ENCODE measurements at regions not wholly inside any gene's neighbourhood (a gene's known extent, or its start where the extent isn't known, plus 50 kb on each side); places are given as distances from the start of the nearest gene placed in this dataset.

- H3K9me3 ChIP-seq = peaks cover 18% of the 10 kb centered on the region
- peaks cover 8% of the 10 kb centered on the region for H3K4me1 ChIP-seq
- no peak for TF ChIP-seq Cebpa-rat (IDR thresholded peaks at IDR 0.05)
- no peaks in the 10 kb centered on the region for H3K36me3 ChIP-seq
- no peaks in the 10 kb centered on the region for H3K27me3 ChIP-seq
- H3K9ac ChIP-seq = no peak overlapping the region
- H3K4me2 ChIP-seq = no peak overlapping the region
- no peak overlapping the region for H3K27ac ChIP-seq
- H3K4me3 ChIP-seq = no peak overlapping the region
- H4K20me1 ChIP-seq = no peaks in the 10 kb centered on the region
These were observed 143.3 kb upstream of the GUCY1A1 start for GRCh38 chr4:155523358-155523757.

- Histone ChIP-seq H3K27me3 (no peaks in the 10 kb centered on the region), H3K4me3 (no peak overlapping the region), H3K27ac (no peak overlapping the region), H3K4me1 (peaks cover 8% of the 10 kb centered on the region), H3K9me3 (peaks cover 18% of the 10 kb centered on the region), H3K4me2 (no peak overlapping the region), H3K36me3 (no peaks in the 10 kb centered on the region), H3K9ac (no peak overlapping the region), H4K20me1 (no peaks in the 10 kb centered on the region)
- TF ChIP-seq Cebpa-rat (IDR thresholded peaks at IDR 0.05) = no peak
These were observed 144.4 kb upstream of the GUCY1A1 start for GRCh38 chr4:155522201-155522600.

GRCh38 chr4:155521382-155521781 is 144.6 kb upstream of the MAP9 start:
- H3K27me3 ChIP-seq = no peaks in the 10 kb centered on the region

GRCh38 chr4:155515444-155516075 is 138.8 kb upstream of the MAP9 start:
- H3K4me2 ChIP-seq = no peak overlapping the region
- no peak overlapping the region for H3K4me3 ChIP-seq
- H3K36me3 ChIP-seq = no peaks in the 10 kb centered on the region
- H3K27ac ChIP-seq = no peak overlapping the region
- no peaks in the 10 kb centered on the region for H3K27me3 ChIP-seq
- H3K9me3 ChIP-seq = no peaks in the 10 kb centered on the region
- no peaks in the 10 kb centered on the region for H4K20me1 ChIP-seq
- H3K4me1 ChIP-seq = no peaks in the 10 kb centered on the region
- no peak for TF ChIP-seq Cebpa-rat (IDR thresholded peaks at IDR 0.05)
- no peak overlapping the region for H3K9ac ChIP-seq

More at GRCh38 chr4:155521382-155521781, 144.6 kb upstream of the MAP9 start:
- H3K4me3 ChIP-seq = no peak overlapping the region
- H3K9me3 ChIP-seq = peaks cover 18% of the 10 kb centered on the region
- H3K36me3 ChIP-seq = no peaks in the 10 kb centered on the region
- TF ChIP-seq Cebpa-rat (IDR thresholded peaks at IDR 0.05) = no peak
- H3K4me1 ChIP-seq = peaks cover 3% of the 10 kb centered on the region
- H3K9ac ChIP-seq = no peak overlapping the region
- no peaks in the 10 kb centered on the region for H4K20me1 ChIP-seq
- no peak overlapping the region for H3K4me2 ChIP-seq
- H3K27ac ChIP-seq = no peak overlapping the region

GRCh38 chr4:155514628-155515027 is 137.9 kb upstream of the MAP9 start:
- no peak overlapping the region for H3K27ac ChIP-seq
- H3K4me1 ChIP-seq = no peaks in the 10 kb centered on the region
- H3K27me3 ChIP-seq = no peaks in the 10 kb centered on the region
- H3K36me3 ChIP-seq = no peaks in the 10 kb centered on the region
- no peaks in the 10 kb centered on the region for H4K20me1 ChIP-seq
- TF ChIP-seq Cebpa-rat (IDR thresholded peaks at IDR 0.05) = no peak
- H3K9me3 ChIP-seq = no peaks in the 10 kb centered on the region
- H3K4me3 ChIP-seq = no peak overlapping the region
- H3K9ac ChIP-seq = no peak overlapping the region
- H3K4me2 ChIP-seq = no peak overlapping the region

GRCh38 chr4:155512817-155513216 is 136.1 kb upstream of the MAP9 start:
- H3K27me3 ChIP-seq = no peaks in the 10 kb centered on the region
- no peak overlapping the region for H3K4me2 ChIP-seq
- H3K36me3 ChIP-seq = no peaks in the 10 kb centered on the region
- H3K4me3 ChIP-seq = no peak overlapping the region
- H3K9me3 ChIP-seq = no peaks in the 10 kb centered on the region
- no peak overlapping the region for H3K27ac ChIP-seq
- no peaks in the 10 kb centered on the region for H3K4me1 ChIP-seq
- no peak for TF ChIP-seq Cebpa-rat (IDR thresholded peaks at IDR 0.05)
- no peaks in the 10 kb centered on the region for H4K20me1 ChIP-seq
- H3K9ac ChIP-seq = no peak overlapping the region

GRCh38 chr4:155512046-155512445 is 135.3 kb upstream of the MAP9 start:
- H3K36me3 ChIP-seq = no peaks in the 10 kb centered on the region
- H4K20me1 ChIP-seq = no peaks in the 10 kb centered on the region
- no peaks in the 10 kb centered on the region for H3K4me1 ChIP-seq
- H3K4me3 ChIP-seq = no peak overlapping the region
- H3K9ac ChIP-seq = no peak overlapping the region
- no peaks in the 10 kb centered on the region for H3K9me3 ChIP-seq
- no peak for TF ChIP-seq Cebpa-rat (IDR thresholded peaks at IDR 0.05)
- H3K4me2 ChIP-seq = no peak overlapping the region
- H3K27me3 ChIP-seq = no peaks in the 10 kb centered on the region
- H3K27ac ChIP-seq = no peak overlapping the region

- Histone ChIP-seq H3K27me3 (no peaks in the 10 kb centered on the region), H3K4me2 (no peak overlapping the region), H3K9me3 (no peaks in the 10 kb centered on the region), H3K4me3 (no peak overlapping the region), H3K36me3 (no peaks in the 10 kb centered on the region), H3K4me1 (peaks cover 3% of the 10 kb centered on the region; the same call in 1 of the 2 replicates), H3K27ac (no peak overlapping the region), H3K9ac (no peak overlapping the region), H4K20me1 (no peaks in the 10 kb centered on the region)
- no peak for TF ChIP-seq Cebpa-rat (IDR thresholded peaks at IDR 0.05)
These were observed 134.0 kb upstream of the MAP9 start for GRCh38 chr4:155510771-155511170.

GRCh38 chr4:155509555-155509954 is 132.8 kb upstream of the MAP9 start:
- no peaks in the 10 kb centered on the region for H3K27me3 ChIP-seq
- H3K36me3 ChIP-seq = no peaks in the 10 kb centered on the region
- no peak overlapping the region for H3K4me3 ChIP-seq
- no peak overlapping the region for H3K27ac ChIP-seq
- no peak for TF ChIP-seq Cebpa-rat (IDR thresholded peaks at IDR 0.05)
- no peaks in the 10 kb centered on the region for H3K9me3 ChIP-seq
- no peaks in the 10 kb centered on the region for H4K20me1 ChIP-seq
- H3K4me1 ChIP-seq = peaks cover 12% of the 10 kb centered on the region
- H3K9ac ChIP-seq = no peak overlapping the region
- H3K4me2 ChIP-seq = no peak overlapping the region

- H3K9ac ChIP-seq = no peak overlapping the region
- no peak for TF ChIP-seq Cebpa-rat (IDR thresholded peaks at IDR 0.05)
These were observed 130.0 kb upstream of the MAP9 start for GRCh38 chr4:155506745-155507144.

GRCh38 chr4:155505321-155505720 is 128.6 kb upstream of the MAP9 start:
- H4K20me1 ChIP-seq = no peaks in the 10 kb centered on the region
- no peak overlapping the region for H3K9ac ChIP-seq
- no peak overlapping the region for H3K4me3 ChIP-seq
- H3K4me2 ChIP-seq = peak overlapping the region; percentile 31
- no peak overlapping the region for H3K27ac ChIP-seq
- peaks cover 12% of the 10 kb centered on the region for H3K4me1 ChIP-seq
- TF ChIP-seq Cebpa-rat (IDR thresholded peaks at IDR 0.05) = no peak
- H3K27me3 ChIP-seq = no peaks in the 10 kb centered on the region
- no peaks in the 10 kb centered on the region for H3K9me3 ChIP-seq
- no peaks in the 10 kb centered on the region for H3K36me3 ChIP-seq

More at GRCh38 chr4:155506745-155507144, 130.0 kb upstream of the MAP9 start:
- Histone ChIP-seq H3K9me3 (no peaks in the 10 kb centered on the region), H3K4me3 (no peak overlapping the region), H3K27me3 (no peaks in the 10 kb centered on the region), H3K4me2 (no peak overlapping the region), H3K4me1 (peaks cover 12% of the 10 kb centered on the region), H3K27ac (no peak overlapping the region), H4K20me1 (no peaks in the 10 kb centered on the region), H3K36me3 (no peaks in the 10 kb centered on the region)

Measured in BLaER1 (cell line).